GM12878 (cell line): ENCODE measurements at regions not wholly inside any gene's neighbourhood (a gene's known extent, or its start where the extent isn't known, plus 50 kb on each side); places are given as distances from the start of the nearest gene placed in this dataset.
A peak's percentile ranks its signal among the peaks of the same experiment; 100 is the strongest.

ENCODE experiments used
- ATAC-seq: fragments of 200-7000 bp; cut with Tn5 transposase; 3 replicates; pipeline ENCODE4 v1.9.1; 2020; ENCODE audit warnings: mild to moderate bottlenecking, moderate library complexity
- BruUV-seq: library from RNA; stranded (reverse); fragments of 400-500 nt; replicated peaks from 2 replicates; lab custom pipeline; 2021; lab: Mats Ljungman, UMichigan
- CTCF ChIA-PET: fragments of 300-600 bp; sonication (Branson Sonifier 250); formaldehyde crosslinking; extraction: SDS; loops from one replicate; lab custom pipeline; 2021; ENCODE audit warnings: inconsistent platforms; lab: Yijun Ruan, JAX
- POLR2A ChIA-PET: fragments of 350-600 bp; formaldehyde crosslinking; extraction: SDS; loops from one replicate; lab custom pipeline; 2021; ENCODE audit warnings: inconsistent platforms; lab: Charles Lee
- RAD21 ChIA-PET: fragments of 300-600 bp; sonication (Branson Sonifier 250); formaldehyde crosslinking; loops from one replicate; lab custom pipeline; 2023; ENCODE audit warnings: antibody characterized with exemption; ENCODE audit not compliant: unreplicated experiment; lab: Charles Lee
- SMC1A ChIA-PET: fragments of 300-600 bp; sonication (Branson Sonifier 250); formaldehyde crosslinking; loops from one replicate; lab custom pipeline; 2023; ENCODE audit not compliant: unreplicated experiment, uncharacterized antibody; lab: Charles Lee
- DNase-seq: peaks from one replicate; pipeline ENCODE4 v3.0.0-alpha.2; 2011; ENCODE audit warnings: low read depth, low spot score
- FAIRE-seq: peaks from 3 replicates; lab custom pipeline; 2011; peaks lifted over from hg19 to GRCh38; lab: Jason Lieb, UNC
- H2AFZ ChIP-seq: 2 replicates; pipeline ENCODE4 v1.6.0; 2011; ENCODE audit warnings: low read depth, low read length, control low read depth; ENCODE audit not compliant: control insufficient read depth
- H3K27ac ChIP-seq: 2 replicates; pipeline ENCODE4 v1.5.1; 2011; ENCODE audit warnings: control low read depth; ENCODE audit not compliant: control insufficient read depth, insufficient read depth
- H3K27me3 ChIP-seq, 2 experiments: replicated peaks in 1 of 2; 2 replicates each; pipeline versions ENCODE4 v1.6.0 to v1.6.1; 2011; ENCODE audit warnings: low read length in 1 of 2; ENCODE audit not compliant: control insufficient read depth in 2 of 2, insufficient read depth in 2 of 2
- H3K36me3 ChIP-seq, 2 experiments: 2 replicates each; pipeline ENCODE4 v1.5.1; 2011; ENCODE audit warnings: low read length in 1 of 2; ENCODE audit not compliant: control insufficient read depth in 2 of 2, insufficient read depth in 2 of 2
- H3K4me1 ChIP-seq: 2 replicates; pipeline ENCODE4 v1.6.1; 2011; ENCODE audit warnings: mild to moderate bottlenecking, low read length, moderate library complexity, mixed read lengths; ENCODE audit not compliant: control insufficient read depth, insufficient read depth
- H3K4me2 ChIP-seq: 2 replicates; pipeline ENCODE4 v1.6.0; 2011; ENCODE audit warnings: control low read depth; ENCODE audit not compliant: control insufficient read depth, insufficient read depth
- H3K4me3 ChIP-seq: fragments of 200-600 bp; sonication (generic); 2 replicates; pipeline ENCODE4 v1.5.1; 2016
- H3K79me2 ChIP-seq: 2 replicates; pipeline ENCODE4 v1.6.0; 2011; ENCODE audit warnings: low read length; ENCODE audit not compliant: control insufficient read depth, insufficient read depth
- H3K9ac ChIP-seq: 2 replicates; pipeline ENCODE4 v1.8.0; 2011; ENCODE audit warnings: low read length, control low read depth, mixed read lengths; ENCODE audit not compliant: control insufficient read depth, insufficient read depth
- H3K9me3 ChIP-seq: replicated peaks from 3 replicates; pipeline ENCODE4 v1.5.1; 2011; ENCODE audit warnings: mild to moderate bottlenecking, low read length; ENCODE audit not compliant: control insufficient read depth, insufficient read depth
- H4K20me1 ChIP-seq: 2 replicates; pipeline ENCODE4 v1.6.0; 2011; ENCODE audit not compliant: control insufficient read depth, insufficient read depth
- CHD1 ChIP-seq: IDR thresholded peaks from 2 replicates; pipeline ENCODE4 v1.6.1; 2012; ENCODE audit warnings: low read depth, low read length, improper control_type of control experiment
- HDAC2 ChIP-seq: fragments of 200-600 bp; sonication (generic); IDR thresholded peaks from 2 replicates; pipeline ENCODE4 v1.6.1; 2017
- HDGF ChIP-seq: fragments of 450-650 bp; IDR thresholded peaks from 2 replicates; pipeline ENCODE4 v1.6.1; 2016; ENCODE audit warnings: antibody characterized with exemption
- MYB ChIP-seq: fragments of 150-350 bp; IDR thresholded peaks from 2 replicates; pipeline ENCODE4 v1.6.1; 2014; ENCODE audit warnings: mild to moderate bottlenecking, low read depth, low read length, borderline replicate concordance
- NFYA ChIP-seq: IDR thresholded peaks from 2 replicates; pipeline ENCODE4 v1.6.1; 2011; ENCODE audit warnings: low read depth, mild to moderate bottlenecking, low read length, improper control_type of control experiment, borderline replicate concordance
- RB1 ChIP-seq: fragments of 450-650 bp; formaldehyde crosslinking; IDR thresholded peaks from 2 replicates; pipeline ENCODE4 v1.6.1; 2017; ENCODE audit warnings: mild to moderate bottlenecking, borderline replicate concordance
- RELA ChIP-seq: fragments of 450-650 bp; IDR thresholded peaks from 2 replicates; pipeline ENCODE4 v1.8.0; 2014; ENCODE audit warnings: borderline replicate concordance; ENCODE audit not compliant: partially characterized antibody
- SMAD1 ChIP-seq: fragments of 450-650 bp; IDR thresholded peaks from 2 replicates; pipeline ENCODE4 v1.6.1; 2018; ENCODE audit warnings: mild to moderate bottlenecking, low read depth; ENCODE audit not compliant: partially characterized antibody
- YY1 ChIP-seq: IDR thresholded peaks from 2 replicates; pipeline ENCODE4 v1.6.1; 2011; ENCODE audit warnings: low read depth, mild to moderate bottlenecking, low read length
- WGBS: methylation state at CpG from one replicate; pipeline ENCODE4 v1.1.6; 2016; ENCODE audit warnings: low lambda C conversion rate; ENCODE audit not compliant: insufficient replicate concordance, insufficient coverage; ENCODE audit errors: missing lambda C conversion rate; 5-methylcytosine and 5-hydroxymethylcytosine counted together
- in situ Hi-C: fragments of 300-500 bp; cut with MboI; formaldehyde crosslinking; loops from 9 replicates; pipeline ENCODE4 v1.14.3; 2018; ENCODE audit warnings: mixed read lengths
- intact Hi-C: fragments of 100-400 bp; cut with micrococcal nuclease; formaldehyde crosslinking; loops from one replicate; pipeline ENCODE4 v1.14.2; 2022; ENCODE audit not compliant: unreplicated experiment
- TF ChIP-seq, protein P1 (sequence below): fragments of 450-650 bp; IDR thresholded peaks from 2 replicates; pipeline ENCODE4 v1.6.1; 2017; ENCODE audit warnings: mild to moderate bottlenecking, moderate library complexity
- TF ChIP-seq, protein P2 (sequence below): fragments of 450-650 bp; formaldehyde crosslinking; IDR thresholded peaks from 2 replicates; pipeline ENCODE4 v1.5.0; 2022; ENCODE audit warnings: mild to moderate bottlenecking, missing genetic modification characterization
- TF ChIP-seq, protein P3 (sequence below): IDR thresholded peaks from 2 replicates; pipeline ENCODE4 v1.6.1; 2011; ENCODE audit warnings: borderline replicate concordance, low read depth, mild to moderate bottlenecking, moderate library complexity, low read length; ENCODE audit not compliant: insufficient read depth, poor library complexity, severe bottlenecking

DNA sequence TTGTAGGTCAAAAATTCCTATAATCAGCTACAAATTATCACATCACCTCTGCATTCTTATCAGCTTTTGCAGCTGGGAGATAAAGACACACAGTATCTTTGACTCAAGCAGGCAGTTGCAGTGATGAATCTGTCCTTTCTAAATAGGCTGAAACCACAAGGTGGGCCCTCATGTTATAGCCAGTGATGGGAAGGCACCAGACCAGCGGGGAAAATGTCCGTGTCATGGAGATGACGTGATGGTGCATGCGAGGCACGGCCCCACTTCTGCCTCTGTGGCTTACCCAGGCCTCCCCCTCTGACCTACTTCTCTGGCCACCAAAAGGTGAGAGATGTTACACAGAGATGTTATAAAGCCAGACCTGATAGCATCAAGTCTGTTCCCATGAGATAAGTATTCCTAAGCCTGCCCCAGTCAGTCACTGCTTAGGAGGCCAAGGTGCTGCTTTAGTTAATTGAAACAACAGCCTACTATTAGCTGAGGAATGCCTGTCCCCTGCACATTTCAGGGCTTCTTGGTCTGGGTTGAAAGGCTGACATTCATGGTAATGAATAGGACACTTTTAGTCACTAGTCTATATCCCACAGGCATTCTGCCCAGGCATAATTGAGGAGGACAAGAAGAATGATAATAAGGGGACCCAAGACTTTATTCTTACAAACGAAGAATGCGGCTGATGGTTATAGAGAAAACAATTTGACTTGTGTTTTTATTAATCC is 327.9 kb downstream of the LPIN1 start:
- ChIA-PET CTCF (interaction anchor here (1.0 to 1.6 kb wide), 4 partner anchors 9 to 211 kb away, joined by 3 to 4 read pairs (median 3); no protein-coding TSS in a partner anchor), RAD21 (interaction anchor here (1.1 to 2.3 kb wide), 7 partner anchors 13 to 207 kb away, joined by 3 to 9 read pairs (median 5); no protein-coding TSS in a partner anchor), SMC1A (interaction anchor here (0.9 to 4.5 kb wide), 11 partner anchors 13 to 244 kb away, joined by 3 to 25 read pairs (median 5); no protein-coding TSS in a partner anchor), POLR2A (interaction anchor here (0.7 to 1.2 kb wide), 5 partner anchors 22 to 1605 kb away, joined by 3 read pairs; no protein-coding TSS in a partner anchor)
- Histone ChIP-seq H3K4me3 (no peak overlapping the region), H3K36me3 (no peaks in the 10 kb centered on the region; a peak in 1 of 4 replicates), H3K4me2 (no peak overlapping the region), H4K20me1 (no peaks in the 10 kb centered on the region), H3K9me3 (no peaks in the 10 kb centered on the region; the same call in 2 of the 3 replicates), H3K27ac (0 out of 2 replicates have a peak overlapping the region, but pooled peaks have one; percentile 15), H2AFZ (no peak overlapping the region), H3K27me3 (no peaks in the 10 kb centered on the region), H3K9ac (no peak overlapping the region), H3K79me2 (peaks cover 2% of the 10 kb centered on the region), H3K4me1 (peaks cover 34% of the 10 kb centered on the region)
- intact Hi-C loops (loop anchor here (2.0 to 5.0 kb wide), 4 partner anchors 43 to 212 kb away; no protein-coding TSS in a partner anchor), in situ Hi-C loops (no loop called here)
- DNase-seq (peak; percentile 67), FAIRE-seq (peak; percentile 27), ATAC-seq (peak; percentile 79)
- 84% methylated on average over 7 of the region's 7 CpGs for WGBS
- no TSS peak for BruUV-seq
- TF ChIP-seq YY1 = peak; percentile 46; the same call in 1 of the 2 replicates
- no peak for TF ChIP-seq SMAD1
- TF ChIP-seq, protein P1, sequence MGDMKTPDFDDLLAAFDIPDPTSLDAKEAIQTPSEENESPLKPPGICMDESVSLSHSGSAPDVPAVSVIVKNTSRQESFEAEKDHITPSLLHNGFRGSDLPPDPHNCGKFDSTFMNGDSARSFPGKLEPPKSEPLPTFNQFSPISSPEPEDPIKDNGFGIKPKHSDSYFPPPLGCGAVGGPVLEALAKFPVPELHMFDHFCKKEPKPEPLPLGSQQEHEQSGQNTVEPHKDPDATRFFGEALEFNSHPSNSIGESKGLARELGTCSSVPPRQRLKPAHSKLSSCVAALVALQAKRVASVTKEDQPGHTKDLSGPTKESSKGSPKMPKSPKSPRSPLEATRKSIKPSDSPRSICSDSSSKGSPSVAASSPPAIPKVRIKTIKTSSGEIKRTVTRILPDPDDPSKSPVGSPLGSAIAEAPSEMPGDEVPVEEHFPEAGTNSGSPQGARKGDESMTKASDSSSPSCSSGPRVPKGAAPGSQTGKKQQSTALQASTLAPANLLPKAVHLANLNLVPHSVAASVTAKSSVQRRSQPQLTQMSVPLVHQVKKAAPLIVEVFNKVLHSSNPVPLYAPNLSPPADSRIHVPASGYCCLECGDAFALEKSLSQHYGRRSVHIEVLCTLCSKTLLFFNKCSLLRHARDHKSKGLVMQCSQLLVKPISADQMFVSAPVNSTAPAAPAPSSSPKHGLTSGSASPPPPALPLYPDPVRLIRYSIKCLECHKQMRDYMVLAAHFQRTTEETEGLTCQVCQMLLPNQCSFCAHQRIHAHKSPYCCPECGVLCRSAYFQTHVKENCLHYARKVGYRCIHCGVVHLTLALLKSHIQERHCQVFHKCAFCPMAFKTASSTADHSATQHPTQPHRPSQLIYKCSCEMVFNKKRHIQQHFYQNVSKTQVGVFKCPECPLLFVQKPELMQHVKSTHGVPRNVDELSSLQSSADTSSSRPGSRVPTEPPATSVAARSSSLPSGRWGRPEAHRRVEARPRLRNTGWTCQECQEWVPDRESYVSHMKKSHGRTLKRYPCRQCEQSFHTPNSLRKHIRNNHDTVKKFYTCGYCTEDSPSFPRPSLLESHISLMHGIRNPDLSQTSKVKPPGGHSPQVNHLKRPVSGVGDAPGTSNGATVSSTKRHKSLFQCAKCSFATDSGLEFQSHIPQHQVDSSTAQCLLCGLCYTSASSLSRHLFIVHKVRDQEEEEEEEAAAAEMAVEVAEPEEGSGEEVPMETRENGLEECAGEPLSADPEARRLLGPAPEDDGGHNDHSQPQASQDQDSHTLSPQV = no peak
- no peak for TF ChIP-seq RELA
- TF ChIP-seq HDGF = 0 out of 2 replicates have a peak, but pooled peaks have one; percentile 49
- TF ChIP-seq, protein P2, sequence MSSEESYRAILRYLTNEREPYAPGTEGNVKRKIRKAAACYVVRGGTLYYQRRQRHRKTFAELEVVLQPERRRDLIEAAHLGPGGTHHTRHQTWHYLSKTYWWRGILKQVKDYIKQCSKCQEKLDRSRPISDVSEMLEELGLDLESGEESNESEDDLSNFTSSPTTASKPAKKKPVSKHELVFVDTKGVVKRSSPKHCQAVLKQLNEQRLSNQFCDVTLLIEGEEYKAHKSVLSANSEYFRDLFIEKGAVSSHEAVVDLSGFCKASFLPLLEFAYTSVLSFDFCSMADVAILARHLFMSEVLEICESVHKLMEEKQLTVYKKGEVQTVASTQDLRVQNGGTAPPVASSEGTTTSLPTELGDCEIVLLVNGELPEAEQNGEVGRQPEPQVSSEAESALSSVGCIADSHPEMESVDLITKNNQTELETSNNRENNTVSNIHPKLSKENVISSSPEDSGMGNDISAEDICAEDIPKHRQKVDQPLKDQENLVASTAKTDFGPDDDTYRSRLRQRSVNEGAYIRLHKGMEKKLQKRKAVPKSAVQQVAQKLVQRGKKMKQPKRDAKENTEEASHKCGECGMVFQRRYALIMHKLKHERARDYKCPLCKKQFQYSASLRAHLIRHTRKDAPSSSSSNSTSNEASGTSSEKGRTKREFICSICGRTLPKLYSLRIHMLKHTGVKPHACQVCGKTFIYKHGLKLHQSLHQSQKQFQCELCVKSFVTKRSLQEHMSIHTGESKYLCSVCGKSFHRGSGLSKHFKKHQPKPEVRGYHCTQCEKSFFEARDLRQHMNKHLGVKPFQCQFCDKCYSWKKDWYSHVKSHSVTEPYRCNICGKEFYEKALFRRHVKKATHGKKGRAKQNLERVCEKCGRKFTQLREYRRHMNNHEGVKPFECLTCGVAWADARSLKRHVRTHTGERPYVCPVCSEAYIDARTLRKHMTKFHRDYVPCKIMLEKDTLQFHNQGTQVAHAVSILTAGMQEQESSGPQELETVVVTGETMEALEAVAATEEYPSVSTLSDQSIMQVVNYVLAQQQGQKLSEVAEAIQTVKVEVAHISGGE = no peak
- TF ChIP-seq CHD1 = no peak
- TF ChIP-seq NFYA = no peak
- TF ChIP-seq RB1 = no peak
- TF ChIP-seq, protein P3, sequence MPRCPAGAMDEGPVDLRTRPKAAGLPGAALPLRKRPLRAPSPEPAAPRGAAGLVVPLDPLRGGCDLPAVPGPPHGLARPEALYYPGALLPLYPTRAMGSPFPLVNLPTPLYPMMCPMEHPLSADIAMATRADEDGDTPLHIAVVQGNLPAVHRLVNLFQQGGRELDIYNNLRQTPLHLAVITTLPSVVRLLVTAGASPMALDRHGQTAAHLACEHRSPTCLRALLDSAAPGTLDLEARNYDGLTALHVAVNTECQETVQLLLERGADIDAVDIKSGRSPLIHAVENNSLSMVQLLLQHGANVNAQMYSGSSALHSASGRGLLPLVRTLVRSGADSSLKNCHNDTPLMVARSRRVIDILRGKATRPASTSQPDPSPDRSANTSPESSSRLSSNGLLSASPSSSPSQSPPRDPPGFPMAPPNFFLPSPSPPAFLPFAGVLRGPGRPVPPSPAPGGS = no peak
- no peak for TF ChIP-seq HDAC2
- no peak for TF ChIP-seq MYB
